ENCODE measurements at regions not wholly inside any gene's neighbourhood (a gene's known extent, or its start where the extent isn't known, plus 50 kb on each side); places are given as distances from the start of the nearest gene placed in this dataset.

DNA sequence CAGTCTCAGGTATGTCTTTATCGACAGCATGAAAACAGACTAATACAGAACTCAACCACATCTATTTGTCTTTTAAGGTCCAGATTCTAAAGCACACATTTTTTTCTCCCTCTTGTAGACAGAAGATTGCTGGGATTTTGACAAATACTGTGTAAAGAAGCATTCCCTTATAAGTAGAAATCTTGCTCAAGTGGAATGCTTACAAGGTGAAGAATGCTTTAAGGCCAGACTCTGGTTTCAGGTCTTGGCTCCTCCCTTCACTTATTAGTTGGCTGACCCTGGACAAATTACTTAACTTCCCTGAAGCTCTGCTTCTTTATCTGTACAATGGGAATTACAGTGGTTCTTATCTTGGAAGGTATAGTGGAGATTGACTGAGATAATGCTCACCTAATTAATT is 242.3 kb upstream of the IRX5 start:
- TF ChIP-seq, protein P1, sequence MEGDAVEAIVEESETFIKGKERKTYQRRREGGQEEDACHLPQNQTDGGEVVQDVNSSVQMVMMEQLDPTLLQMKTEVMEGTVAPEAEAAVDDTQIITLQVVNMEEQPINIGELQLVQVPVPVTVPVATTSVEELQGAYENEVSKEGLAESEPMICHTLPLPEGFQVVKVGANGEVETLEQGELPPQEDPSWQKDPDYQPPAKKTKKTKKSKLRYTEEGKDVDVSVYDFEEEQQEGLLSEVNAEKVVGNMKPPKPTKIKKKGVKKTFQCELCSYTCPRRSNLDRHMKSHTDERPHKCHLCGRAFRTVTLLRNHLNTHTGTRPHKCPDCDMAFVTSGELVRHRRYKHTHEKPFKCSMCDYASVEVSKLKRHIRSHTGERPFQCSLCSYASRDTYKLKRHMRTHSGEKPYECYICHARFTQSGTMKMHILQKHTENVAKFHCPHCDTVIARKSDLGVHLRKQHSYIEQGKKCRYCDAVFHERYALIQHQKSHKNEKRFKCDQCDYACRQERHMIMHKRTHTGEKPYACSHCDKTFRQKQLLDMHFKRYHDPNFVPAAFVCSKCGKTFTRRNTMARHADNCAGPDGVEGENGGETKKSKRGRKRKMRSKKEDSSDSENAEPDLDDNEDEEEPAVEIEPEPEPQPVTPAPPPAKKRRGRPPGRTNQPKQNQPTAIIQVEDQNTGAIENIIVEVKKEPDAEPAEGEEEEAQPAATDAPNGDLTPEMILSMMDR (IDR thresholded peaks at IDR 0.05) = no peak
- no peak for TF ChIP-seq POLR2A (IDR thresholded peaks at IDR 0.05)
- no peak for TF ChIP-seq EP300 (IDR thresholded peaks at IDR 0.05)

Data from ovary (tissue), 3 donors.